ENCODE measurements at regions not wholly inside any gene's neighbourhood (a gene's known extent, or its start where the extent isn't known, plus 50 kb on each side); places are given as distances from the start of the nearest gene placed in this dataset.

DNA sequence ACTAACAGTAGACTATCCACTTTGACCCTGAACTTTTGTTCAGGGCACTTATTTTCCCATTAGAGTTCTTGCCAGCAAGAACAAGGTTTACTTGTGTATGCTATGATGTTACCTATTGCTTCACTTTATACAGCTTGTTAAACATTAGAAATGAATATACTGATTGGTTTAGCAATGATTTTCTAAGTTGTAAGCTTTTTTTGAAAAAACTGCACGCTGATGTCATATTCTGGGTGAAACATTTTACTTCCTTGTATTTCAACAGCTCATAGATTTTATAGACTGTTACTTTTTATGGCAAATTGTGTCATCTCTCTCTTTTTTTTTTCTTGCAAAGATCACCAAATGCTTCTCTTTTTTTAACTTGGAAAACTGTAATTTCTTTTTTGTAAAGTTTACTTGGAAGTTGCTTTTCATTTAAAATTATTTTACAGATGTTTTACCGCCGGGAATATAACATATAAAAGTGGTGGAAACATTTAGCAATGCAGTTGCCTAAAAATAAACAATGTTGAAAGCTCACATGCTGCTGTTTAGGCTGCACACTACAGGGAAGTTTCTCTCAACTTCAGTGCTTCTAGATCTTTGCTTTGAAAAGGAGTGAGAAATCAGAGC is 215.3 kb upstream of the NFIA start:
- H3K27me3 ChIP-seq (ENCODE audit: low read depth, low read length): no peaks in the 10 kb centered on the region; the same call in 1 of the 2 replicates
- no peaks in the 10 kb centered on the region for H4K20me1 ChIP-seq (ENCODE audit: insufficient read depth, low read length)
- no peak overlapping the region for H2AFZ ChIP-seq (ENCODE audit: low read depth, low read length)
- TF ChIP-seq CTCF (IDR thresholded peaks at IDR 0.05; ENCODE audit: low read depth, low read length): no peak
- no peak for TF ChIP-seq EZH2phosphoT487 (IDR thresholded peaks at IDR 0.05; ENCODE audit: low read depth)
- no peak overlapping the region for H3K4me3 ChIP-seq (ENCODE audit: low read length)
- no peak overlapping the region for H3K27ac ChIP-seq (ENCODE audit: low read length)
- no peaks in the 10 kb centered on the region for H3K79me2 ChIP-seq (ENCODE audit: low read length)
- H3K9ac ChIP-seq (ENCODE audit: low read length): no peak overlapping the region
- no peaks in the 10 kb centered on the region for H3K36me3 ChIP-seq (replicated peaks; ENCODE audit: low read depth, low read length)
- no peaks in the 10 kb centered on the region for H3K4me1 ChIP-seq (ENCODE audit: low read length)
- no peak overlapping the region for H3K4me2 ChIP-seq (ENCODE audit: low read length)
- H3K9me3 ChIP-seq (ENCODE audit: insufficient read depth, low read length): no peaks in the 10 kb centered on the region

GRCh38 chr1:60866226-60866900 is 216.0 kb upstream of the NFIA start:
- Histone ChIP-seq H3K36me3 (replicated peaks; ENCODE audit: low read depth, low read length) (no peaks in the 10 kb centered on the region), H3K9ac (ENCODE audit: low read length) (no peak overlapping the region), H4K20me1 (ENCODE audit: insufficient read depth, low read length) (no peaks in the 10 kb centered on the region), H3K27ac (ENCODE audit: low read length) (no peak overlapping the region), H3K27me3 (ENCODE audit: low read depth, low read length) (no peaks in the 10 kb centered on the region; the same call in 1 of the 2 replicates), H2AFZ (ENCODE audit: low read depth, low read length) (no peak overlapping the region), H3K4me2 (ENCODE audit: low read length) (no peak overlapping the region), H3K79me2 (ENCODE audit: low read length) (no peaks in the 10 kb centered on the region), H3K4me1 (ENCODE audit: low read length) (no peaks in the 10 kb centered on the region), H3K4me3 (ENCODE audit: low read length) (no peak overlapping the region), H3K9me3 (ENCODE audit: insufficient read depth, low read length) (no peaks in the 10 kb centered on the region)
- TF ChIP-seq CTCF (IDR thresholded peaks at IDR 0.05; ENCODE audit: low read depth, low read length) (no peak), EZH2phosphoT487 (IDR thresholded peaks at IDR 0.05; ENCODE audit: low read depth) (no peak)

- no peaks in the 10 kb centered on the region; the same call in 1 of the 2 replicates for H3K27me3 ChIP-seq (ENCODE audit: low read depth, low read length)
- no peaks in the 10 kb centered on the region for H3K9me3 ChIP-seq (ENCODE audit: insufficient read depth, low read length)
- H3K27ac ChIP-seq (ENCODE audit: low read length): no peak overlapping the region
- H3K4me1 ChIP-seq (ENCODE audit: low read length): no peaks in the 10 kb centered on the region
- TF ChIP-seq CTCF (IDR thresholded peaks at IDR 0.05; ENCODE audit: low read depth, low read length): no peak
- TF ChIP-seq EZH2phosphoT487 (IDR thresholded peaks at IDR 0.05; ENCODE audit: low read depth): no peak
- H3K4me3 ChIP-seq (ENCODE audit: low read length): no peak overlapping the region
- no peaks in the 10 kb centered on the region for H3K79me2 ChIP-seq (ENCODE audit: low read length)
- H4K20me1 ChIP-seq (ENCODE audit: insufficient read depth, low read length): no peaks in the 10 kb centered on the region
- no peak overlapping the region for H3K9ac ChIP-seq (ENCODE audit: low read length)
- no peak overlapping the region for H2AFZ ChIP-seq (ENCODE audit: low read depth, low read length)
- no peak overlapping the region for H3K4me2 ChIP-seq (ENCODE audit: low read length)
- H3K36me3 ChIP-seq (replicated peaks; ENCODE audit: low read depth, low read length): no peaks in the 10 kb centered on the region
Observed at GRCh38 chr1:60865166-60865565, 217.2 kb upstream of the NFIA start.

- no peaks in the 10 kb centered on the region for H3K4me1 ChIP-seq (ENCODE audit: low read length)
- no peak overlapping the region for H3K4me3 ChIP-seq (ENCODE audit: low read length)
- H3K36me3 ChIP-seq (replicated peaks; ENCODE audit: low read depth, low read length): no peaks in the 10 kb centered on the region
- H3K9ac ChIP-seq (ENCODE audit: low read length): no peak overlapping the region
- no peak overlapping the region for H3K4me2 ChIP-seq (ENCODE audit: low read length)
- no peak overlapping the region for H3K27ac ChIP-seq (ENCODE audit: low read length)
- no peaks in the 10 kb centered on the region; the same call in 1 of the 2 replicates for H3K27me3 ChIP-seq (ENCODE audit: low read depth, low read length)
- no peaks in the 10 kb centered on the region for H3K9me3 ChIP-seq (ENCODE audit: insufficient read depth, low read length)
- H2AFZ ChIP-seq (ENCODE audit: low read depth, low read length): no peak overlapping the region
- H3K79me2 ChIP-seq (ENCODE audit: low read length): no peaks in the 10 kb centered on the region
- no peak for TF ChIP-seq EZH2phosphoT487 (IDR thresholded peaks at IDR 0.05; ENCODE audit: low read depth)
- no peak for TF ChIP-seq CTCF (IDR thresholded peaks at IDR 0.05; ENCODE audit: low read depth, low read length)
- H4K20me1 ChIP-seq (ENCODE audit: insufficient read depth, low read length): no peaks in the 10 kb centered on the region
Observed at GRCh38 chr1:60864722-60865121, 217.6 kb upstream of the NFIA start.

All from OCI-LY3 (cell line).